Left ventricle myocardium inferior (tissue), 1 donor: ENCODE measurements at regions not wholly inside any gene's neighbourhood (a gene's known extent, or its start where the extent isn't known, plus 50 kb on each side); places are given as distances from the start of the nearest gene placed in this dataset.

Experiments
- DNase-seq: peaks from one replicate; pipeline ENCODE4 v3.0.0-alpha.2; 2020
- H3K27ac ChIP-seq: fragments of 200-600 bp; replicated peaks from 2 replicates; pipeline ENCODE4 v1.8.0; 2021
- H3K27me3 ChIP-seq: fragments of 200-600 bp; 2 replicates; pipeline ENCODE4 v1.8.0; 2021; ENCODE audit warnings: low read depth
- H3K36me3 ChIP-seq: fragments of 200-600 bp; 2 replicates; pipeline ENCODE4 v1.8.0; 2021
- H3K4me1 ChIP-seq: fragments of 200-600 bp; 2 replicates; pipeline ENCODE4 v1.8.0; 2021
- H3K4me3 ChIP-seq: fragments of 200-600 bp; 2 replicates; pipeline ENCODE4 v1.8.0; 2021; ENCODE audit warnings: mild to moderate bottlenecking, moderate library complexity
- H3K9me3 ChIP-seq: fragments of 200-600 bp; replicated peaks from 2 replicates; pipeline ENCODE4 v1.8.0; 2021
- intact Hi-C: fragments of 100-400 bp; cut with micrococcal nuclease; formaldehyde crosslinking; loops from one replicate; pipeline ENCODE4 v1.11.0; 2022
- TF ChIP-seq, protein P1 (sequence below): fragments of 200-600 bp; IDR thresholded peaks from 2 replicates; pipeline ENCODE4 v1.8.0; 2021; ENCODE audit warnings: antibody characterized with exemption, mild to moderate bottlenecking, borderline replicate concordance
- donor health status: DM: no; HTN: yes; CAD: no; lungs with severe emphysema.

DNA sequence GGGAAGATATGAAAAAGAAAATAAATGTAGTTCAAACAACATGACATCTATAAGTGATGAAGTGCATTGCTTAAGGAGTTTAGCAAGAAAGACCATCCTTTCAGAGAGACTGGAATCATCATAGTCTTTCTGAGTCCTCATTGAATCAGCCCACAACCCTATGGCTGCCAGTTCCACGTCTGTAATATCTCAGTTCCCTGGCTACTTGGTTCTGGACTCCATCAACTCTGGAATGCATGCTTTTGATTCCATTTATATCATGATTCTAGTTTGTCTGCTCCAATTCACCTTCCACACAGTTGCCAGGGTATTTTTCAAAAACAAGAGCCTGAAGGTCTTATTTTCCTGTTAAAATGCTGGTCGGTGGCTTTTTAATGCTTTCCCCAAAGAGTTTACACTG is 126.4 kb upstream of the MDFIC start:
- Histone ChIP-seq H3K27ac (no peak overlapping the region), H3K4me1 (no peaks in the 10 kb centered on the region), H3K27me3 (no peaks in the 10 kb centered on the region), H3K36me3 (no peaks in the 10 kb centered on the region), H3K9me3 (no peaks in the 10 kb centered on the region), H3K4me3 (no peak overlapping the region)
- intact Hi-C loops, result no loop called here
- TF ChIP-seq, protein P1, sequence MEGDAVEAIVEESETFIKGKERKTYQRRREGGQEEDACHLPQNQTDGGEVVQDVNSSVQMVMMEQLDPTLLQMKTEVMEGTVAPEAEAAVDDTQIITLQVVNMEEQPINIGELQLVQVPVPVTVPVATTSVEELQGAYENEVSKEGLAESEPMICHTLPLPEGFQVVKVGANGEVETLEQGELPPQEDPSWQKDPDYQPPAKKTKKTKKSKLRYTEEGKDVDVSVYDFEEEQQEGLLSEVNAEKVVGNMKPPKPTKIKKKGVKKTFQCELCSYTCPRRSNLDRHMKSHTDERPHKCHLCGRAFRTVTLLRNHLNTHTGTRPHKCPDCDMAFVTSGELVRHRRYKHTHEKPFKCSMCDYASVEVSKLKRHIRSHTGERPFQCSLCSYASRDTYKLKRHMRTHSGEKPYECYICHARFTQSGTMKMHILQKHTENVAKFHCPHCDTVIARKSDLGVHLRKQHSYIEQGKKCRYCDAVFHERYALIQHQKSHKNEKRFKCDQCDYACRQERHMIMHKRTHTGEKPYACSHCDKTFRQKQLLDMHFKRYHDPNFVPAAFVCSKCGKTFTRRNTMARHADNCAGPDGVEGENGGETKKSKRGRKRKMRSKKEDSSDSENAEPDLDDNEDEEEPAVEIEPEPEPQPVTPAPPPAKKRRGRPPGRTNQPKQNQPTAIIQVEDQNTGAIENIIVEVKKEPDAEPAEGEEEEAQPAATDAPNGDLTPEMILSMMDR, result no peak
- DNase-seq, result no peak

DNA sequence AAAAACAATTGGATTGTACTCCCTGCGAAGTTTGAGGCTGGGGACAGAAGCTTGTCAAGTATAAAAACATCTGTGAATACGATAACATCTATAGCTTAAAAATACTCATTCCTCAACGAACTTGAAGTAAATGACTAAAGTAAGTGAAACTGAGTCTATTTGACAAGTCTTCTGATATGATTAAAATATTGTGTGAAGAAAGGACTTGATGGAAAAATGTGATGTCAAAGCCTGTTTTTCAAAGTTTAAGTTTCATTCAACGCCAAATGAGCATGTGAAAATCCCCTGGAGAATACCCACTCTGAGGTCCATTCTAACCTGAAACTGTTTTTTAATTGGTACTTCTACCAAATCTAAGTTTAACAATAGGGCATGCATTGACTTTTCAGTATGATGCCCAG is 122.3 kb upstream of the MDFIC start:
- no peaks in the 10 kb centered on the region for H3K36me3 ChIP-seq
- H3K9me3 ChIP-seq, result no peaks in the 10 kb centered on the region
- DNase-seq, result no peak
- H3K4me1 ChIP-seq, result no peaks in the 10 kb centered on the region
- H3K27ac ChIP-seq, result no peak overlapping the region
- no peak overlapping the region for H3K4me3 ChIP-seq
- TF ChIP-seq, protein P1, result no peak
- no peaks in the 10 kb centered on the region for H3K27me3 ChIP-seq
- intact Hi-C loops, result no loop called here

DNA sequence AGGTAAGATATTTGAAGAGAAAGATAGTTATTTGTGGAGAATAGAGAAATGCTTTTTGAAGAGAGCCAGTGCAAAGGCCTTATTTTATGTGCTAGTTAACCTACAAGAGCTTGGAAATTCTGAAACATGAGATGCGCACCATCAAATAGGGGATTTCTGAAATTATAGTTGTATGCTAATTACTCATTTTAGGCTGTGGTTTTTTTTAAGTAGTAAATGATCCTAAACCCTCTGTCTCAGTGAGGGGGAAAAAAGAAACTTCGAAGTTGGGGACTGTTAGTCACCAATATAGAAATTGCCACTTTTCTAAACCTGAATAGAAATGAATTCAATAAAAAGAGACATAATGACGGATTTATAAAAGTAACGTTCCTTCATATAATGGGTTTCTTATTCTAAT is 119.3 kb upstream of the MDFIC start:
- TF ChIP-seq, protein P1, result no peak
- no peak for DNase-seq
- no peaks in the 10 kb centered on the region for H3K27me3 ChIP-seq
- H3K27ac ChIP-seq, result no peak overlapping the region
- no peaks in the 10 kb centered on the region for H3K9me3 ChIP-seq
- H3K4me3 ChIP-seq, result no peak overlapping the region
- H3K36me3 ChIP-seq, result no peaks in the 10 kb centered on the region
- intact Hi-C loops, result no loop called here
- H3K4me1 ChIP-seq, result no peaks in the 10 kb centered on the region

DNA sequence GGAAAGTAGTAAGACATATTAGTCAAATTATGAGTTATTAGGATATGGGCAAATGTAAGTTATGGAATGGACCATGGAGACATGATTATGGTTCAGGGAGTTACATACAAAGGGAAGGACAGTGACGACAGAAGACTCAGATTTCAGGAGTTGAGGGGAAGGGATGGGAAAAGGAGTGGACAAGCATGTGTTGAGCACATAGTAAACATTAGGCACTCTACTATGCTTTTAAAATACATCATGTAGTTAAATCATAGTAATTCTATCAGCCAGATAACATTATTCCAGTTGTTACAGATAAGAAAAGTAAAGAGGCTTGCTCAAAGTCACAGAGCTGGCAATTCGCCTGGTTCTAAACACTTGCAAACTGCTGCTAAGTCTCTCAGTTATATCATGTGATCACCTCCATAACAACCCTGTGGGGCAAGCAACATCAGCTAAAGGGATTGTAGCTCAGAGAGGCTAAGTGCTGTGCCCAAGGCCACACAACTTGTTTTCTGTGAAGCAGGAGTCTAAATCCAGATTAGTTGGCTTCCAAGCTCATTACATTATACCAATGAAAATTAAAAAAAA is 115.2 kb upstream of the MDFIC start:
- Histone ChIP-seq H3K36me3 (no peaks in the 10 kb centered on the region), H3K27ac (no peak overlapping the region), H3K4me1 (no peaks in the 10 kb centered on the region), H3K27me3 (no peaks in the 10 kb centered on the region), H3K4me3 (no peak overlapping the region), H3K9me3 (no peaks in the 10 kb centered on the region)
- DNase-seq, result no peak
- intact Hi-C loops, result no loop called here
- TF ChIP-seq, protein P1, result no peak

DNA sequence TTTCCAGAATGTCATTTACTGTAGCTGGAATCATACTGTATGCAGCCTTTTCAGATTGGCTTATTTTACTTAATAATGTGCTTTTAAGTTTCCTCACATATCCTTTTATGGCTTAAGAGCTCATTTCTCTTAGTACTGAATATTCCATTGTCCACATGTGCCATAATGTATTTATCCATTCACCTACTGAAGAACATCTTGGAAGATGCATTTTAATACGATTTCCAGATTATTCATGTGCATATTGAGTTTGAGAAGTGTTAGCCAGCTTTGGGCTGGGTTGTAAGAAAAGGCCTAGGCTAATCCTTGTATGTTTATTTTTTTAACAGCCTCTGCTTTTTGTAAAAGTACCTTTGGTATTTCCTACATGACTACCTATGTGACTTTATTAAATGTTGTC is 109.3 kb upstream of the MDFIC start:
- DNase-seq, result no peak
- Histone ChIP-seq H3K27me3 (no peaks in the 10 kb centered on the region), H3K4me3 (no peak overlapping the region), H3K9me3 (peaks cover 3% of the 10 kb centered on the region), H3K36me3 (no peaks in the 10 kb centered on the region), H3K4me1 (no peaks in the 10 kb centered on the region), H3K27ac (no peak overlapping the region)
- TF ChIP-seq, protein P1, result no peak
- intact Hi-C loops, result no loop called here
